Natural killer cell (primary cell): ENCODE measurements at regions not wholly inside any gene's neighbourhood (a gene's known extent, or its start where the extent isn't known, plus 50 kb on each side); places are given as distances from the start of the nearest gene placed in this dataset.
"Not testable (repeated sequence)": the region's sequence is repeated elsewhere in the genome, so short reads cannot be mapped to it uniquely, and the experiment has no call there.

Experiments used
- ATAC-seq, 3 donors: fragments of 150-1000 bp in 2 of 3; fragments of 200-7000 bp in 1 of 3; cut with Tn5 transposase; 1 replicate in 1 of 3; 2 replicates in 2 of 3; pipeline ENCODE4 v1.10.0; 2021; ENCODE audit warnings: mild to moderate bottlenecking in 2 of 3, moderate library complexity in 2 of 3
- DNase-seq, 2 donors: peaks; one replicate each; pipeline versions ENCODE4 v3.0.0 to v3.0.0-alpha.2; 2013 to 2021; ENCODE audit warnings: mixed read lengths in 1 of 2
- H3K27ac ChIP-seq: one replicate; pipeline ENCODE4 v1.5.1; 2013; ENCODE audit warnings: mild to moderate bottlenecking, low read length
- H3K27me3 ChIP-seq: one replicate; pipeline ENCODE4 v1.6.1; 2013; ENCODE audit warnings: low read length; ENCODE audit not compliant: control insufficient read depth, insufficient read depth
- H3K36me3 ChIP-seq: one replicate; pipeline ENCODE4 v1.6.1; 2013; ENCODE audit warnings: low read length; ENCODE audit not compliant: control insufficient read depth, insufficient read depth
- H3K4me1 ChIP-seq: one replicate; pipeline ENCODE4 v1.6.1; 2013; ENCODE audit warnings: low read length; ENCODE audit not compliant: control insufficient read depth, insufficient read depth
- H3K4me3 ChIP-seq: one replicate; pipeline ENCODE4 v1.5.1; 2013; ENCODE audit warnings: low read length
- H3K9me3 ChIP-seq: one replicate; pipeline ENCODE4 v1.6.1; 2013; ENCODE audit warnings: low read length; ENCODE audit not compliant: control insufficient read depth, insufficient read depth
- H3K27ac Mint-ChIP-seq, 2 donors: one replicate each; pipeline ENCODE4 v1.8.0; 2022; ENCODE audit warnings: mild to moderate bottlenecking in 2 of 2, mixed read lengths in 2 of 2, moderate library complexity in 1 of 2
- H3K27me3 Mint-ChIP-seq, 2 donors: one replicate each; pipeline ENCODE4 v1.8.0; 2022; ENCODE audit warnings: low read depth in 2 of 2, mixed read lengths in 2 of 2
- H3K36me3 Mint-ChIP-seq: one replicate; pipeline ENCODE4 v1.8.0; 2022; ENCODE audit warnings: mixed read lengths
- H3K4me1 Mint-ChIP-seq, 2 donors: one replicate each; pipeline ENCODE4 v1.8.0; 2022; ENCODE audit warnings: mixed read lengths in 2 of 2
- H3K4me3 Mint-ChIP-seq: one replicate; pipeline ENCODE4 v1.8.0; 2022; ENCODE audit warnings: mild to moderate bottlenecking, moderate library complexity, mixed read lengths
- H3K9me3 Mint-ChIP-seq, 2 donors: one replicate each; pipeline ENCODE4 v1.8.0; 2022; ENCODE audit warnings: mixed read lengths in 2 of 2
- CTCF ChIP-seq: fragments of 200-600 bp; IDR thresholded peaks from one replicate; pipeline ENCODE4 v1.8.0; 2022; ENCODE audit warnings: antibody characterized with exemption
- WGBS: methylation state at CpG from one replicate; pipeline ENCODE4 v1.1.7; 2013; ENCODE audit warnings: missing lambda C conversion rate; ENCODE audit not compliant: insufficient coverage; 5-methylcytosine and 5-hydroxymethylcytosine counted together
- intact Hi-C: fragments of 100-400 bp; cut with micrococcal nuclease; formaldehyde crosslinking; loops from one replicate; pipeline ENCODE4 v1.14.2; 2022

- no peaks in the 10 kb centered on the region for H3K9me3 ChIP-seq
- no peak overlapping the region for H3K4me3 ChIP-seq
- 83% methylated on average over 1 of the region's 1 CpG for WGBS
- TF ChIP-seq CTCF: no peak
- Mint-ChIP-seq H3K36me3 (no peaks in the 10 kb centered on the region), H3K9me3 (peaks cover 2 to 8% of the 10 kb centered on the region in 2 donors), H3K27me3 (no peaks in the 10 kb centered on the region), H3K4me1 (no peaks in the 10 kb centered on the region), H3K27ac (no peak overlapping the region), H3K4me3 (no peak overlapping the region)
- no peak overlapping the region for H3K27ac ChIP-seq
- intact Hi-C loops: no loop called here
- ATAC-seq: no peak
- no peaks in the 10 kb centered on the region for H3K27me3 ChIP-seq
- DNase-seq: no peak
- no peaks in the 10 kb centered on the region for H3K4me1 ChIP-seq
- H3K36me3 ChIP-seq: no peaks in the 10 kb centered on the region
These were observed 340.1 kb upstream of the CTSO start for GRCh38 chr4:156293657-156294297.

- no peaks in the 10 kb centered on the region for H3K36me3 Mint-ChIP-seq
- Histone ChIP-seq H3K9me3 (no peaks in the 10 kb centered on the region), H3K27me3 (no peaks in the 10 kb centered on the region), H3K36me3 (no peaks in the 10 kb centered on the region), H3K27ac (no peak overlapping the region), H3K4me3 (no peak overlapping the region), H3K4me1 (no peaks in the 10 kb centered on the region)
- no peak overlapping the region for H3K27ac Mint-ChIP-seq
- DNase-seq: no peak
- H3K4me3 Mint-ChIP-seq: no peak overlapping the region
- no peaks in the 10 kb centered on the region for H3K4me1 Mint-ChIP-seq
- no peak for ATAC-seq
- H3K9me3 Mint-ChIP-seq: peaks cover 2 to 5% of the 10 kb centered on the region in 2 donors
- TF ChIP-seq CTCF: no peak
- intact Hi-C loops: no loop called here
- WGBS: no CpG with 5 or more reads among the region's 1 CpG
- no peaks in the 10 kb centered on the region for H3K27me3 Mint-ChIP-seq
These were observed 337.7 kb upstream of the CTSO start for GRCh38 chr4:156291317-156291716.

DNA sequence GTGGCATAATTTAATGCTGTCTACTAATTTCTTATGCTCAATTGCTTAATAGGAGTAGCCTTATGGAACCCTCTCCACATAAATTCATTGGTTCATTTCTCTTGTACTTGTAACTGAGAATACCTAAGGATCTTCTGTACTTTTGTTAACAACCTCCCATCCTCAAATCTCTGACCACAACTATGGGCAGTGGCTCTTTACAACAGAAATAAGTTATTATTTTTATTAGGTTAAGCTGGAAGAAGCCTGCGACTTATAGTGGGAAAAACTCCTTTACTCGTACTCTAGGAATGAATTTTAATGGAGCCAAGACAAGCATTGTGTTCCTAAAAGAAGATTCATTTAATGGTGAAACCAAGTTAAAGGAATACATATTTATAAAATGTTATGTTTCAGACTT lies 337.1 kb upstream of the CTSO start:
- ATAC-seq (no peak), DNase-seq (no peak)
- intact Hi-C loops: no loop called here
- Mint-ChIP-seq H3K4me1 (no peaks in the 10 kb centered on the region), H3K9me3 (peaks cover 2 to 5% of the 10 kb centered on the region in 2 donors), H3K27ac (no peak overlapping the region), H3K27me3 (no peaks in the 10 kb centered on the region), H3K36me3 (no peaks in the 10 kb centered on the region), H3K4me3 (no peak overlapping the region)
- Histone ChIP-seq H3K27ac (no peak overlapping the region), H3K27me3 (no peaks in the 10 kb centered on the region), H3K4me3 (no peak overlapping the region), H3K9me3 (no peaks in the 10 kb centered on the region), H3K36me3 (no peaks in the 10 kb centered on the region), H3K4me1 (no peaks in the 10 kb centered on the region)
- WGBS: 90% methylated on average over 2 of the region's 2 CpGs
- TF ChIP-seq CTCF: no peak

DNA sequence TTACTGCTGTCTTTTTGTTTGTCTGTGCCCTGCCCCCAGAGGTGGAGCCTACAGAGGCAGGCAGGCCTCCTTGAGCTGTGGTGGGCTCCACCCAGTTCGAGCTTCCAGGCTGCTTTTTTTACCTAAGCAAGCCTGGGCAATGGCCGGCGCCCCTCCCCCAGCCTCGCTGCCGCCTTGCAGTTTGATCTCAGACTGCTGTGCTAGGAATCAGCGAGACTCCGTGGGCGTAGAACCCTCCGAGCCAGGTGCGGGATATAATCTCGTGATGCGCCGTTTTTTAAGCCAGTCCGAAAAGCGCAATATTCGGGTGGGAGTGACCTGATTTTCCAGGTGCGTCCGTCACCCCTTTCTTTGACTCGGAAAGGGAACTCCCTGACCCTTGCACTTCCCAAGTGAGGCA lies 336.4 kb upstream of the CTSO start:
- H3K4me1 ChIP-seq, H3K4me3 ChIP-seq, ATAC-seq, H3K27ac ChIP-seq, intact Hi-C loops, H3K4me1 Mint-ChIP-seq, H3K9me3 ChIP-seq, H3K27me3 ChIP-seq, H3K27ac Mint-ChIP-seq, DNase-seq, H3K36me3 Mint-ChIP-seq, H3K4me3 Mint-ChIP-seq, H3K36me3 ChIP-seq, H3K9me3 Mint-ChIP-seq, H3K27me3 Mint-ChIP-seq: not testable (repeated sequence)
- whole genome bisulfite sequencing: 95% methylated on average over 18 of the region's 19 CpGs
